Spinal cord (tissue), 9 donors: ENCODE measurements at regions not wholly inside any gene's neighbourhood (a gene's known extent, or its start where the extent isn't known, plus 50 kb on each side); places are given as distances from the start of the nearest gene placed in this dataset.
A peak's percentile ranks its signal among the peaks of the same experiment; 100 is the strongest.

ENCODE experiments used
- DNase-seq, 6 donors: peaks; one replicate each; pipeline versions ENCODE4 v3.0.0 to v3.0.0-alpha.2; 2013 to 2015; ENCODE audit warnings: low spot score in 6 of 6, low read depth in 4 of 6
- H3K27ac ChIP-seq: one replicate; pipeline ENCODE4 v1.5.1; 2013; ENCODE audit warnings: low read depth, low read length, control low read depth
- H3K27me3 ChIP-seq: one replicate; pipeline ENCODE4 v1.6.1; 2013; ENCODE audit warnings: low read length; ENCODE audit not compliant: control insufficient read depth, insufficient read depth
- H3K36me3 ChIP-seq: one replicate; pipeline ENCODE4 v1.6.1; 2013; ENCODE audit warnings: low read length; ENCODE audit not compliant: control insufficient read depth, insufficient read depth
- H3K4me1 ChIP-seq: one replicate; pipeline ENCODE4 v1.6.1; 2013; ENCODE audit warnings: low read length; ENCODE audit not compliant: control insufficient read depth, insufficient read depth
- H3K4me3 ChIP-seq: one replicate; pipeline ENCODE4 v1.5.1; 2013; ENCODE audit warnings: low read depth, low read length, control low read depth
- H3K9me3 ChIP-seq: one replicate; pipeline ENCODE4 v1.6.1; 2013; ENCODE audit warnings: low read length; ENCODE audit not compliant: control insufficient read depth, insufficient read depth
- WGBS: methylation state at CpG from one replicate; pipeline ENCODE4 v1.1.5; 2013; ENCODE audit warnings: missing lambda C conversion rate; ENCODE audit not compliant: insufficient coverage; 5-methylcytosine and 5-hydroxymethylcytosine counted together
- donor health status: healthy.

- H3K9me3 ChIP-seq, result no peaks in the 10 kb centered on the region
- DNase-seq, result no peak
- no CpG with 5 or more reads among the region's 2 CpGs for WGBS
- H3K27ac ChIP-seq, result no peak overlapping the region
- no peaks in the 10 kb centered on the region for H3K36me3 ChIP-seq
- no peaks in the 10 kb centered on the region for H3K4me1 ChIP-seq
- no peak overlapping the region for H3K4me3 ChIP-seq
- H3K27me3 ChIP-seq, result no peaks in the 10 kb centered on the region
These were observed 460.4 kb upstream of the DYNLRB2 start for GRCh38 chr16:80080287-80080851.

- no peak for DNase-seq
- H3K27ac ChIP-seq, result no peak overlapping the region
- no peaks in the 10 kb centered on the region for H3K4me1 ChIP-seq
- no CpG with 5 or more reads among the region's 3 CpGs for WGBS
- no peak overlapping the region for H3K4me3 ChIP-seq
- H3K27me3 ChIP-seq, result no peaks in the 10 kb centered on the region
- no peaks in the 10 kb centered on the region for H3K9me3 ChIP-seq
- no peaks in the 10 kb centered on the region for H3K36me3 ChIP-seq
These were observed 461.7 kb upstream of the DYNLRB2 start for GRCh38 chr16:80079072-80079471.

- Histone ChIP-seq H3K36me3 (no peaks in the 10 kb centered on the region), H3K27me3 (no peaks in the 10 kb centered on the region), H3K4me3 (no peak overlapping the region), H3K9me3 (no peaks in the 10 kb centered on the region), H3K4me1 (no peaks in the 10 kb centered on the region), H3K27ac (no peak overlapping the region)
- DNase-seq, result no peak
- WGBS, result no CpG with 5 or more reads among the region's 4 CpGs
These were observed 463.1 kb upstream of the DYNLRB2 start for GRCh38 chr16:80077696-80078095.

- WGBS, result 100% methylated on average over 1 of the region's 1 CpG
- Histone ChIP-seq H3K27me3 (no peaks in the 10 kb centered on the region), H3K4me3 (no peak overlapping the region), H3K27ac (no peak overlapping the region), H3K4me1 (no peaks in the 10 kb centered on the region), H3K36me3 (no peaks in the 10 kb centered on the region), H3K9me3 (no peaks in the 10 kb centered on the region)
- DNase-seq, result no peak
These were observed 466.5 kb upstream of the DYNLRB2 start for GRCh38 chr16:80074329-80074728.

- Histone ChIP-seq H3K27ac (no peak overlapping the region), H3K27me3 (no peaks in the 10 kb centered on the region), H3K4me1 (no peaks in the 10 kb centered on the region), H3K4me3 (no peak overlapping the region), H3K36me3 (no peaks in the 10 kb centered on the region), H3K9me3 (no peaks in the 10 kb centered on the region)
- DNase-seq, result no peak
- WGBS, result 78% methylated on average over 3 of the region's 5 CpGs
These were observed 468.8 kb upstream of the DYNLRB2 start for GRCh38 chr16:80071964-80072456.

GRCh38 chr16:80066805-80067580, 466.5 kb upstream of the MAF start:
- Histone ChIP-seq H3K4me1 (no peaks in the 10 kb centered on the region), H3K27me3 (no peaks in the 10 kb centered on the region), H3K27ac (no peak overlapping the region), H3K9me3 (no peaks in the 10 kb centered on the region), H3K36me3 (no peaks in the 10 kb centered on the region), H3K4me3 (no peak overlapping the region)
- DNase-seq, result peak in 1 of 6 donors; percentile 82
- WGBS, result 74% methylated on average over 3 of the region's 12 CpGs

GRCh38 chr16:80065541-80065940, 465.0 kb upstream of the MAF start:
- H3K36me3 ChIP-seq, result no peaks in the 10 kb centered on the region
- no peaks in the 10 kb centered on the region for H3K4me1 ChIP-seq
- no peaks in the 10 kb centered on the region for H3K9me3 ChIP-seq
- WGBS, result no CpG with 5 or more reads among the region's 3 CpGs
- no peak overlapping the region for H3K27ac ChIP-seq
- no peak overlapping the region for H3K4me3 ChIP-seq
- DNase-seq, result no peak
- no peaks in the 10 kb centered on the region for H3K27me3 ChIP-seq

GRCh38 chr16:80063713-80064069, 463.2 kb upstream of the MAF start:
- no peak overlapping the region for H3K27ac ChIP-seq
- 83% methylated on average over 1 of the region's 4 CpGs for WGBS

GRCh38 chr16:80063031-80063712, 462.6 kb upstream of the MAF start:
- DNase-seq, result peak in 1 of 6 donors; percentile 59
- H3K9me3 ChIP-seq, result no peaks in the 10 kb centered on the region
- no peaks in the 10 kb centered on the region for H3K36me3 ChIP-seq
- H3K4me1 ChIP-seq, result peaks cover 4% of the 10 kb centered on the region
- H3K27ac ChIP-seq, result no peak overlapping the region
- no peaks in the 10 kb centered on the region for H3K27me3 ChIP-seq
- 70% methylated on average over 5 of the region's 7 CpGs for WGBS
- no peak overlapping the region for H3K4me3 ChIP-seq

More at GRCh38 chr16:80063713-80064069, 463.2 kb upstream of the MAF start:
- Histone ChIP-seq H3K27me3 (no peaks in the 10 kb centered on the region), H3K4me1 (no peaks in the 10 kb centered on the region), H3K4me3 (no peak overlapping the region), H3K36me3 (no peaks in the 10 kb centered on the region), H3K9me3 (no peaks in the 10 kb centered on the region)
- DNase-seq, result peak in 1 of 6 donors; percentile 24
